SU-DHL-6 (cell line): ENCODE measurements at regions not wholly inside any gene's neighbourhood (a gene's known extent, or its start where the extent isn't known, plus 50 kb on each side); places are given as distances from the start of the nearest gene placed in this dataset.

ENCODE experiments used
- EZH2phosphoT487 ChIP-seq: fragments of 200-600 bp; sonication (generic), shearing (Covaris generic); conservative IDR thresholded peaks from 2 replicates; pipeline ENCODE4 v1.6.1; 2018; ENCODE audit warnings: mild to moderate bottlenecking, antibody characterized with exemption, low read length, moderate library complexity, mixed read lengths
- TF ChIP-seq, protein P1 (sequence below): fragments of 200-600 bp; sonication (generic); IDR thresholded peaks from one replicate; pipeline ENCODE4 v1.5.1; 2017; ENCODE audit warnings: antibody characterized with exemption, mild to moderate bottlenecking, low read length, moderate library complexity; ENCODE audit not compliant: insufficient read depth, poor library complexity, severe bottlenecking

DNA sequence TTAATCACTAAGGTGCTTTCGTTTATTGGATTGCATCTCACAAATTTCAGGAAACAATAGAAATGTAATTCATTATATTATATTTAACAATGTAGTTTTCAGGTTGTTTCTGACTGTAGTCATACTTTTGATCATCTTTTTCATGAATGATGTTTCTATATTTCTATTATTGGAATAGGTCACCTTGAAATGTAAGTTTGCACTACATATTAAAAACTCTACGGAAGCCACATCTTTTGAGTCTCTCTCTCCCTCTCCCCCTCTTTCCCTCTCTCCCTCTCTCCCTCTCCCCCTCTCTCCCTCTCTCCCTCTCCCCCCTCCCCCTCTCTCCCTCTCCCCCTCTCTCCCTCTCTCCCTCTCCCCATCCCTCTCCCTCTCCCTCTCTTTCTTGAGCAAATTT is 131.3 kb upstream of the FBXL4 start:
- TF ChIP-seq, protein P1, sequence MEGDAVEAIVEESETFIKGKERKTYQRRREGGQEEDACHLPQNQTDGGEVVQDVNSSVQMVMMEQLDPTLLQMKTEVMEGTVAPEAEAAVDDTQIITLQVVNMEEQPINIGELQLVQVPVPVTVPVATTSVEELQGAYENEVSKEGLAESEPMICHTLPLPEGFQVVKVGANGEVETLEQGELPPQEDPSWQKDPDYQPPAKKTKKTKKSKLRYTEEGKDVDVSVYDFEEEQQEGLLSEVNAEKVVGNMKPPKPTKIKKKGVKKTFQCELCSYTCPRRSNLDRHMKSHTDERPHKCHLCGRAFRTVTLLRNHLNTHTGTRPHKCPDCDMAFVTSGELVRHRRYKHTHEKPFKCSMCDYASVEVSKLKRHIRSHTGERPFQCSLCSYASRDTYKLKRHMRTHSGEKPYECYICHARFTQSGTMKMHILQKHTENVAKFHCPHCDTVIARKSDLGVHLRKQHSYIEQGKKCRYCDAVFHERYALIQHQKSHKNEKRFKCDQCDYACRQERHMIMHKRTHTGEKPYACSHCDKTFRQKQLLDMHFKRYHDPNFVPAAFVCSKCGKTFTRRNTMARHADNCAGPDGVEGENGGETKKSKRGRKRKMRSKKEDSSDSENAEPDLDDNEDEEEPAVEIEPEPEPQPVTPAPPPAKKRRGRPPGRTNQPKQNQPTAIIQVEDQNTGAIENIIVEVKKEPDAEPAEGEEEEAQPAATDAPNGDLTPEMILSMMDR, result no peak
- TF ChIP-seq EZH2phosphoT487, result no peak
